Psoas muscle (tissue), 7 donors: ENCODE measurements at regions not wholly inside any gene's neighbourhood (a gene's known extent, or its start where the extent isn't known, plus 50 kb on each side); places are given as distances from the start of the nearest gene placed in this dataset.

ENCODE experiments used
- ATAC-seq, 4 donors: fragments of 200-7000 bp; cut with Tn5 transposase; one replicate each; pipeline ENCODE4 v1.9.1; 2020; ENCODE audit warnings: moderate library complexity in 3 of 4, mild to moderate bottlenecking in 2 of 4
- DNase-seq, 2 donors: peaks; one replicate each; pipeline ENCODE4 v3.0.0-alpha.2; 2020
- H3K27ac ChIP-seq: fragments of 200-600 bp; one replicate; pipeline ENCODE4 v1.8.0; 2022
- H3K27me3 ChIP-seq, 3 donors: fragments of 200-600 bp in 1 of 3; one replicate each; pipeline versions ENCODE4 v1.6.1 to v1.8.0; 2013 to 2022; ENCODE audit warnings: low read length in 2 of 3, mild to moderate bottlenecking in 2 of 3, moderate library complexity in 1 of 3; ENCODE audit not compliant: insufficient read depth in 3 of 3
- H3K36me3 ChIP-seq, 2 donors: fragments of 200-600 bp in 1 of 2; one replicate each; pipeline versions ENCODE4 v1.6.1 to v1.8.0; 2013 to 2022; ENCODE audit warnings: low read depth in 1 of 2, mild to moderate bottlenecking in 1 of 2, moderate library complexity in 1 of 2; ENCODE audit not compliant: insufficient read depth in 1 of 2
- H3K4me1 ChIP-seq: fragments of 200-600 bp; one replicate; pipeline ENCODE4 v1.8.0; 2022
- H3K4me3 ChIP-seq: fragments of 200-600 bp; one replicate; pipeline ENCODE4 v1.8.0; 2022; ENCODE audit warnings: mild to moderate bottlenecking
- H3K9me3 ChIP-seq: fragments of 200-600 bp; one replicate; pipeline ENCODE4 v1.8.0; 2022
- WGBS, 3 donors: extraction: QIAGEN DNeasy Blood & Tissue Kit; methylation state at CpG; one replicate each; pipeline versions ENCODE4 v1.1.6 to v1.1.7; 2013; 5-methylcytosine and 5-hydroxymethylcytosine counted together
- intact Hi-C, 2 donors: fragments of 100-400 bp; cut with DNase I; formaldehyde crosslinking; loops; one replicate each; pipeline versions ENCODE4 v1.11.0 to v1.14.2; 2022
- TF ChIP-seq, protein P1 (sequence below): fragments of 200-600 bp; IDR thresholded peaks from one replicate; pipeline ENCODE4 v1.8.0; 2022; ENCODE audit warnings: antibody characterized with exemption
- donor health status: healthy with polysubstance abuse.
- donor health status: DM: no; HTN: no; CAD: no; lungs with moderate emphysema.
- donor health status: Bipolar disorder and iron deficiency.
- donor health status: healthy.
- donor health status: DM: yes; HTN: yes; CAD: no.
- donor health status: DM: no; HTN: no; CAD: no.
- donor health status: DM: yes; HTN: yes; CAD: no.

DNA sequence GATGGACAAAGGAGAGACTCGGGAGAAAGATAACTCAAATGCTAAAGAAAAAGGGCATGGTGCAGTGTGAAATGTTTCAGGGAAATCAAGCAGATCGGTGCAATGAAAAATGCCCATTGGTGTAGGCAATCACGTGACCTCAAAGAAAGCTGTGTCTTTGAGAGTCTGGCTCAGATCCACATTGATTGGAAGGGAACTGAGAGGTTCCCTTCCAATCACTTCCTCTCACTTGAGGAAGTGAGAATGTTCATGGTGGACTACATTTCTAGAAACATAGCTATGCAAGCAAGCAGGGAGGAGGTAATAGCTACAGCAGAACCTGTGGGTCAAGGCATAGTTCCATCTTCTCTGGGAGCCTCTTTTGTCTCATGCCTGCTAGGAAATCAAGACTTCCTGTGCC lies 187.4 kb downstream of the LPIN1 start:
- intact Hi-C loops, result no loop called here
- TF ChIP-seq, protein P1, sequence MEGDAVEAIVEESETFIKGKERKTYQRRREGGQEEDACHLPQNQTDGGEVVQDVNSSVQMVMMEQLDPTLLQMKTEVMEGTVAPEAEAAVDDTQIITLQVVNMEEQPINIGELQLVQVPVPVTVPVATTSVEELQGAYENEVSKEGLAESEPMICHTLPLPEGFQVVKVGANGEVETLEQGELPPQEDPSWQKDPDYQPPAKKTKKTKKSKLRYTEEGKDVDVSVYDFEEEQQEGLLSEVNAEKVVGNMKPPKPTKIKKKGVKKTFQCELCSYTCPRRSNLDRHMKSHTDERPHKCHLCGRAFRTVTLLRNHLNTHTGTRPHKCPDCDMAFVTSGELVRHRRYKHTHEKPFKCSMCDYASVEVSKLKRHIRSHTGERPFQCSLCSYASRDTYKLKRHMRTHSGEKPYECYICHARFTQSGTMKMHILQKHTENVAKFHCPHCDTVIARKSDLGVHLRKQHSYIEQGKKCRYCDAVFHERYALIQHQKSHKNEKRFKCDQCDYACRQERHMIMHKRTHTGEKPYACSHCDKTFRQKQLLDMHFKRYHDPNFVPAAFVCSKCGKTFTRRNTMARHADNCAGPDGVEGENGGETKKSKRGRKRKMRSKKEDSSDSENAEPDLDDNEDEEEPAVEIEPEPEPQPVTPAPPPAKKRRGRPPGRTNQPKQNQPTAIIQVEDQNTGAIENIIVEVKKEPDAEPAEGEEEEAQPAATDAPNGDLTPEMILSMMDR, result no peak
- Histone ChIP-seq H3K4me3 (no peak overlapping the region), H3K4me1 (no peaks in the 10 kb centered on the region), H3K27ac (no peak overlapping the region), H3K9me3 (no peaks in the 10 kb centered on the region), H3K36me3 (no peaks in the 10 kb centered on the region), H3K27me3 (peaks cover 0 to 2% (median 0%) of the 10 kb centered on the region in 3 donors)
- 89 to 95% (median 91%) methylated on average over 3 of the region's 3 CpGs for WGBS, 3 donors
- DNase-seq (no peak), ATAC-seq (no peak)

DNA sequence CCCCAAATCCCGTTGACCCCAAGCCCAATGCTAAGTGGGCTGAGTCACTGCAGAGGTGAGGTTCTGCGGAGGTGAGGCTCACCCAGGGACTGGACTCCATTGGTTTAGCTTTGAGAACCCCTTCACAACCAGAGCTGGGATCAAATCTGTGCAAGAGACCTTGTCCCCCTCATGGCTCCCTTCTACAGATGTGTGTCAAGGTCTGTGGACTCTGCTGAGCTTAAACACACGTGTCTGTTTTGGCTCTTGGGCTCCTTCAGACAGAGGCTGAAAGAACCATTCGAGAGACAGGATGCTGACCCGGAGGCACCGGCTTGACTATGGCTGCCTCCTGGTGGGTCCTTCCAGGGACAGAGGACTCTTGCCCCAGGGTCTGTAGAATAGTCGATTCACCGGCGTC lies 190.3 kb downstream of the LPIN1 start:
- TF ChIP-seq, protein P1, result no peak
- no peak for ATAC-seq
- Histone ChIP-seq H3K4me1 (no peaks in the 10 kb centered on the region), H3K27me3 (no peaks in the 10 kb centered on the region), H3K36me3 (no peaks in the 10 kb centered on the region), H3K27ac (no peak overlapping the region), H3K4me3 (no peak overlapping the region), H3K9me3 (no peaks in the 10 kb centered on the region)
- intact Hi-C loops, result no loop called here
- WGBS, 3 donors, result 83 to 93% (median 93%) methylated on average over 9 of the region's 9 CpGs
- DNase-seq, result no peak

DNA sequence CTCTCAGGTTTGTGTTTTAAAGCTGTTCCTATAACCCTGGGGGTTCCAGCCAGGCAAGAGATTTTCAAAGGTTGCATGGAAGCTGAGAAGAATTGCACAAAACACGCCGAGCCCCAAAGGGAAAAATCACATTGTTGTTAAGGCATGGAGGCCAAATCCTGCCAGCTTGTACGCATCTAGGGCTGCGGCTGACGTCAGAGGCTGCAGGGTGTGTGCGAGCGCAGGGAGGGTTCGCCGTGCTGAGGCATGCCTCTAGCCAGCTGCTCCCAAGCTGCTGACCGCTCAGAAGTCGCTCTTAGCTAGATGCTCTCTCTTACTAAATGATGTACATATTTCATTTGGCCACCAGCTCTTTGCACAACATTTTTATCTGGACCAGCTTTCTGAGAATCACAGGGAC lies 191.8 kb downstream of the LPIN1 start:
- Histone ChIP-seq H3K9me3 (no peaks in the 10 kb centered on the region), H3K27me3 (no peaks in the 10 kb centered on the region), H3K27ac (no peak overlapping the region), H3K36me3 (no peaks in the 10 kb centered on the region), H3K4me1 (no peaks in the 10 kb centered on the region), H3K4me3 (no peak overlapping the region)
- intact Hi-C loops, result no loop called here
- WGBS, 3 donors, result 31 to 46% (median 32%) methylated on average over 11 of the region's 11 CpGs
- ATAC-seq (peak in 2 of 4 donors; percentile 23 to 50), DNase-seq (peak in 1 of 2 donors; percentile 32)
- TF ChIP-seq, protein P1, result no peak

DNA sequence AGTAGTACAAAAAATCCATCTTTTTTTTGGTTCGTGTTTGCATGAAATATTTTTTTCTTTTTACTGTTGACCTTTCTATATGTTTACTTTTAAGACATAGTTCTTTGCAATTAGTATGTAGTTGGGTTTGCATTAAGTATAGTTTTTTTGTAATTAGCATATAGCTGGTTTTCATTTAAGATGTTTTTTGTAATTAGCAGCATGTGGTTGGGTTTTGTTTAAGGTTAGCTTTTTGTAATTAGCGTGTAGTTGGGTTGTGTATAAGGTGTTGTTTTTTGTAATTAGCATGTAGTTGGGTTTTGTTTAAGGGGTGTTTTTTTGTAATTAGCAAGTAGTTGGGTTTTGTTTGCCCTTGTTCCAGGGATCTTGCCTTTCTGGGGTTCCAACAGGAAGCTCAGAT lies 193.1 kb downstream of the LPIN1 start:
- DNase-seq, result no peak
- no peaks in the 10 kb centered on the region for H3K36me3 ChIP-seq
- no peak for ATAC-seq
- TF ChIP-seq, protein P1, result no peak
- no peaks in the 10 kb centered on the region for H3K27me3 ChIP-seq
- intact Hi-C loops, result no loop called here
- H3K27ac ChIP-seq, result no peak overlapping the region
- no peaks in the 10 kb centered on the region for H3K4me1 ChIP-seq
- H3K9me3 ChIP-seq, result no peaks in the 10 kb centered on the region
- WGBS, 3 donors, result 88 to 93% (median 92%) methylated on average over 2 of the region's 2 CpGs
- H3K4me3 ChIP-seq, result no peak overlapping the region

DNA sequence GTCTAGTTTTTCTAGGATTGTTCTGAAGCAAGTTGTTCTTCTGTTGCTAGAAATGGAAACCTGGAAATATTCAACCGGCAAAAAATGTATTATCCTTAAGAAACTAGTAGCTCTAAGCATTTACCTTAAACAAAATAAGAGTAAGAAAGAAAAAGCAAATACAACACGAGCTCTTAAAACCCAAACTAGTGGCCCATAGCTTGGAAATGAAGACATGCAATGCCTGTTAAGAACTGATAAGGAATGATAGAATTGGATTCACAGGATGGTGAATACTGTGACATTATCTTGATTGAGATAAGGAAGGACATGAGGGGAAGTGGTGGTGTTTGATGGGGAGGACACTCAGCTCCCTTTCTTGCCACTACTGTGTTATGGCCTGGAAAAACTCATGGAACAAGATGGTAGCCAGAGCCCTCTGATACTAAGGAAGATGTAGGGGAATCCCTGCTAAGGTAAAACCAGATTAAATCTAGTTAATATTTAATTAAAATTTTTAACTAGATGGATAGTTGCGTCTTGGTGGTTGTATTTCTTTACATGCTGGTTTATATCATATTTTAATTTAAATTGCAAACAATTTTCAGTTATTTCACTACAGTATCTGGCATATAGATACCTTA lies 193.8 kb downstream of the LPIN1 start:
- H3K27ac ChIP-seq, result no peak overlapping the region
- H3K27me3 ChIP-seq, result no peaks in the 10 kb centered on the region
- TF ChIP-seq, protein P1, result no peak
- H3K4me3 ChIP-seq, result no peak overlapping the region
- ATAC-seq (no peak), DNase-seq (no peak)
- H3K4me1 ChIP-seq, result no peaks in the 10 kb centered on the region
- 95 to 97% (median 97%) methylated on average over 3 of the region's 3 CpGs for WGBS, 3 donors
- intact Hi-C loops, result no loop called here
- no peaks in the 10 kb centered on the region for H3K36me3 ChIP-seq
- no peaks in the 10 kb centered on the region for H3K9me3 ChIP-seq
